TTC549 (cell line): ENCODE measurements at regions not wholly inside any gene's neighbourhood (a gene's known extent, or its start where the extent isn't known, plus 50 kb on each side); places are given as distances from the start of the nearest gene placed in this dataset.
"Not testable (repeated sequence)": the region's sequence is repeated elsewhere in the genome, so short reads cannot be mapped to it uniquely, and the experiment has no call there.

Source experiments
- FAIRE-seq: peaks from 2 replicates; lab custom pipeline; 2012; peaks lifted over from hg19 to GRCh38; lab: Jason Lieb, UNC

- FAIRE-seq = no peak
These were observed 893.3 kb upstream of the MDGA2 start for GRCh38 chr14:48568688-48569087.

GRCh38 chr14:48568252-48568651, 892.8 kb upstream of the MDGA2 start:
- no peak for FAIRE-seq

GRCh38 chr14:48563489-48563888, 888.1 kb upstream of the MDGA2 start:
- no peak for FAIRE-seq

GRCh38 chr14:48561438-48561837, 886.0 kb upstream of the MDGA2 start:
- FAIRE-seq = not testable (repeated sequence)

- FAIRE-seq = no peak
These were observed 885.0 kb upstream of the MDGA2 start for GRCh38 chr14:48560421-48560820.

- no peak for FAIRE-seq
These were observed 878.0 kb upstream of the MDGA2 start for GRCh38 chr14:48553443-48553842.

GRCh38 chr14:48546996-48547395, 871.6 kb upstream of the MDGA2 start:
- no peak for FAIRE-seq

- no peak for FAIRE-seq
These were observed 862.2 kb upstream of the MDGA2 start for GRCh38 chr14:48537600-48537999.

- FAIRE-seq = no peak
These were observed 860.9 kb upstream of the MDGA2 start for GRCh38 chr14:48536318-48536717.

- no peak for FAIRE-seq
These were observed 852.4 kb upstream of the MDGA2 start for GRCh38 chr14:48527832-48528231.

- FAIRE-seq = no peak
These were observed 850.9 kb upstream of the MDGA2 start for GRCh38 chr14:48526307-48526706.

GRCh38 chr14:48504921-48505320, 829.5 kb upstream of the MDGA2 start:
- FAIRE-seq = no peak

GRCh38 chr14:48490756-48491155, 815.4 kb upstream of the MDGA2 start:
- no peak for FAIRE-seq

GRCh38 chr14:48473944-48474343, 798.5 kb upstream of the MDGA2 start:
- no peak for FAIRE-seq

- FAIRE-seq = no peak
These were observed 780.6 kb upstream of the MDGA2 start for GRCh38 chr14:48456051-48456450.

GRCh38 chr14:48454887-48455286, 779.5 kb upstream of the MDGA2 start:
- no peak for FAIRE-seq

GRCh38 chr14:48452437-48452995, 777.1 kb upstream of the MDGA2 start:
- no peak for FAIRE-seq

GRCh38 chr14:48435221-48435620, 759.8 kb upstream of the MDGA2 start:
- FAIRE-seq = no peak

GRCh38 chr14:48430805-48431204, 755.4 kb upstream of the MDGA2 start:
- FAIRE-seq = no peak

GRCh38 chr14:48429512-48429911, 754.1 kb upstream of the MDGA2 start:
- no peak for FAIRE-seq

GRCh38 chr14:48417715-48418500, 742.5 kb upstream of the MDGA2 start:
- FAIRE-seq = no peak

- FAIRE-seq = no peak
These were observed 725.9 kb upstream of the MDGA2 start for GRCh38 chr14:48401321-48401720.

- FAIRE-seq = no peak
These were observed 723.4 kb upstream of the MDGA2 start for GRCh38 chr14:48398675-48399282.

- FAIRE-seq = no peak
These were observed 716.3 kb upstream of the MDGA2 start for GRCh38 chr14:48391661-48392060.
